Upper lobe of left lung (tissue), 4 donors: ENCODE measurements at regions not wholly inside any gene's neighbourhood (a gene's known extent, or its start where the extent isn't known, plus 50 kb on each side); places are given as distances from the start of the nearest gene placed in this dataset.

Experiments
- POLR2A ChIP-seq, 4 donors: fragments of 450-650 bp; IDR thresholded peaks; one replicate each; pipeline ENCODE4 v1.5.1; 2016 to 2017; ENCODE audit warnings: antibody characterized with exemption in 4 of 4, mild to moderate bottlenecking in 2 of 4
- TF ChIP-seq, protein P1 (sequence below), 6 experiments: fragments of 450-650 bp in 4 of 6; fragments of 200-600 bp in 2 of 6; sonication (generic) in 2 of 6; IDR thresholded peaks; one replicate each; pipeline ENCODE4 v1.5.1; 2016 to 2019; ENCODE audit warnings: antibody characterized with exemption in 6 of 6

- TF ChIP-seq, protein P1, sequence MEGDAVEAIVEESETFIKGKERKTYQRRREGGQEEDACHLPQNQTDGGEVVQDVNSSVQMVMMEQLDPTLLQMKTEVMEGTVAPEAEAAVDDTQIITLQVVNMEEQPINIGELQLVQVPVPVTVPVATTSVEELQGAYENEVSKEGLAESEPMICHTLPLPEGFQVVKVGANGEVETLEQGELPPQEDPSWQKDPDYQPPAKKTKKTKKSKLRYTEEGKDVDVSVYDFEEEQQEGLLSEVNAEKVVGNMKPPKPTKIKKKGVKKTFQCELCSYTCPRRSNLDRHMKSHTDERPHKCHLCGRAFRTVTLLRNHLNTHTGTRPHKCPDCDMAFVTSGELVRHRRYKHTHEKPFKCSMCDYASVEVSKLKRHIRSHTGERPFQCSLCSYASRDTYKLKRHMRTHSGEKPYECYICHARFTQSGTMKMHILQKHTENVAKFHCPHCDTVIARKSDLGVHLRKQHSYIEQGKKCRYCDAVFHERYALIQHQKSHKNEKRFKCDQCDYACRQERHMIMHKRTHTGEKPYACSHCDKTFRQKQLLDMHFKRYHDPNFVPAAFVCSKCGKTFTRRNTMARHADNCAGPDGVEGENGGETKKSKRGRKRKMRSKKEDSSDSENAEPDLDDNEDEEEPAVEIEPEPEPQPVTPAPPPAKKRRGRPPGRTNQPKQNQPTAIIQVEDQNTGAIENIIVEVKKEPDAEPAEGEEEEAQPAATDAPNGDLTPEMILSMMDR (IDR thresholded peaks at IDR 0.05): no peak
- TF ChIP-seq POLR2A (IDR thresholded peaks at IDR 0.05): no peak
These were observed 1556.8 kb upstream of the SLC39A10 start for GRCh38 chr2:194100201-194100600.
